GM18867 (cell line): ENCODE measurements at regions not wholly inside any gene's neighbourhood (a gene's known extent, or its start where the extent isn't known, plus 50 kb on each side); places are given as distances from the start of the nearest gene placed in this dataset.
"Not testable (repeated sequence)": the region's sequence is repeated elsewhere in the genome, so short reads cannot be mapped to it uniquely, and the experiment has no call there.

Experiments used
- ATAC-seq: cut with Tn5 transposase; IDR thresholded peaks from one replicate; pipeline ENCODE4 v1.9.1; 2021; ENCODE audit warnings: mild to moderate bottlenecking, moderate library complexity; ENCODE audit not compliant: unreplicated experiment

DNA sequence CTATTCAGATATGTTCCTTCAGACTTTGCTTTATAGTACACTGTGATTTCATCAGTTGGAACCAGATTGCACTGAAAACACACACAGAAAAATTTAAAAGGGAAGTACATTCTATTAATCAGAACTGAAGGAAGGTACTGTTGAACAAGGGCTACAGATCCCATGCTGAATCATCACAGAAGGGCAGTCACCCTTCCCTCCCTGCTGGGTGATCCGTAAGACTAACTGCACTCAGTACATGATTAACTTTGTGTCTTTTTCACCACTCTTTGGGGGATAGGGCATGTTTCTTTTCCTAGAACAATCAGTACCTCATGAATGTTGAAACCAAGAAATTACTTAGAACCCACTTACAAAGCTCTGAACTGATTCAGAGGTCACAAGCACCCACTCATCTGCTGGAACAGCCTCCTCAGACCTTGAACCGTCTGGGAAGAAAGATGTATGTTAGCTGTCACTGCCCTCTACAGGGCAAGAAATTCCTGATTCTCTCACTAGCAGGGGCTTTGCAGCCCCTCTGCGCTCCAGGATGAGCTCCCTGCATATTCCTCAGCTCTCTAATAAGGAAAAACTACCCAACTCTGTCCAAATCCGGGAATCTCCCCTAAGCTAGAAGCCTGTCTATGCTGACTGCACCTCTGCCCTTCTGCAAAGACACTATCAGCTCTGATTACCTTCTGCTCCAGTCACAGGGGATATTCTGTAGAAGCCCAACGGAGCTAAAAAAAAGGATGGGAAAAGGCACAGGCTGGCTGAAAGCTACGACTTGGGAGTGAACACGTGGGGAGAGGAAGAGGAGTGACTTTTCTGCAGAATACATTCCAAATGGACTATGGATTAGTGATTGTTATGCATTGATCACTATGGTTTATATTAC is 51.0 kb downstream of the IARS1 start:
- ATAC-seq = no peak

DNA sequence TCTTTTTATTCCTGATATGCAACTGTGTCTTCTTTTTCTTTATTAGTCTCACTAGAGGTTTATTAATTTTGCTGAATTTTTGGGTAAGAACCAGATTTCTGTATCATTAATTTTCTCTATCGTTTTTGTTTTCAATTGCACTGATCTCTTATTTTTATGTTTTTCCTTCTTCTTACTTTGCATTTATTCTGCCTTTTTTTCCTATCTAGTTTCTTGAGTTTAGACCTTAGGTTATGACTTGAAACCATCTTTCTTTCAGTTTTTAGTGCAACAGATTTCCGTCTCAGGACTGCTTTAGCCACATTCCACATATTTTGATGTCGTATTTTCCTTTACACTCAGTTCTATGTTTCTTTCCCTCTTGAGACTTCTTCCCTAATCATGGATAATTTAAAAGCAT is 56.6 kb downstream of the IARS1 start:
- ATAC-seq = no peak

DNA sequence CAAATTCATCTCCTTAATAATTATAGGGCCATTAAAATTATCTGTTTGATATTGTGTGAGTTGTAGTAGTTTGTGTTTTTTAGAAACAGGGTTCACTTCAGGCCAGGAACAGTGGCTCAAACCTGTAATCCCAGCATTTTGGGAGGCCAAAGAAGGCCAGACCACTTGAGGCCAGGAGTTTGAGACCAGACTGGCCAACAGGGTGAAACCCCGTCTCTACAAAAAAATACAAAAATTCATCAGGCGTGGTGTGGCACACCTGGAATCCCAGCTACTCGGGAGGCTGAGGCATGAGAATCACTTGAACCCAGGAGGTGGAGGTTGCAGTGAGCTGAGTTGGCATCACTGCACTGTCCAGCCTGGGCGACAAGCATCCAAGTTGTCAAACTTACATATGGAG is 57.0 kb downstream of the IARS1 start:
- no peak for ATAC-seq

GRCh38 chr9:92234514-92234913 is 59.0 kb downstream of the IARS1 start:
- ATAC-seq = no peak

GRCh38 chr9:92232190-92232589 is 61.3 kb downstream of the IARS1 start:
- no peak for ATAC-seq

- no peak for ATAC-seq
Observed at GRCh38 chr9:92228628-92229027, 64.9 kb downstream of the IARS1 start.

DNA sequence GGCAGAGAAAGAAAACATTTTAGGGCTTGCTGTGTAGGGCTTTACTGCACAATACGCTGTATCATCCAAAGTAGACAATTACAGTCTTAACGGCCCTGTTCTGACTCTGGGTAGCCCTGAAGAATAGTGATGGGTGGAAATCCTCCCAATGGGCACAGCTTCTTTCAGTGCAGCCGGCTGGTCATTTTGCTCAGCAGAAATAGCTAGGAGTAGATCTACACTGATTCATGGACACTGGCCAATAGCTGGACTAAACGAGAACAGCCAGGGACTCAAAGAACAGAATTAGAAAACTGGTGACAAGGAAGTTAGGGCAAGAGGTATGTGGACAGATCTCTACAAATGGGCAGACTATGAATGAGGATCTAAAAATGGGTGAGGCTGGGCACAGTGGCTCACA is 69.3 kb downstream of the IARS1 start:
- no peak for ATAC-seq

GRCh38 chr9:92223758-92224157 is 69.7 kb downstream of the IARS1 start:
- ATAC-seq = no peak

DNA sequence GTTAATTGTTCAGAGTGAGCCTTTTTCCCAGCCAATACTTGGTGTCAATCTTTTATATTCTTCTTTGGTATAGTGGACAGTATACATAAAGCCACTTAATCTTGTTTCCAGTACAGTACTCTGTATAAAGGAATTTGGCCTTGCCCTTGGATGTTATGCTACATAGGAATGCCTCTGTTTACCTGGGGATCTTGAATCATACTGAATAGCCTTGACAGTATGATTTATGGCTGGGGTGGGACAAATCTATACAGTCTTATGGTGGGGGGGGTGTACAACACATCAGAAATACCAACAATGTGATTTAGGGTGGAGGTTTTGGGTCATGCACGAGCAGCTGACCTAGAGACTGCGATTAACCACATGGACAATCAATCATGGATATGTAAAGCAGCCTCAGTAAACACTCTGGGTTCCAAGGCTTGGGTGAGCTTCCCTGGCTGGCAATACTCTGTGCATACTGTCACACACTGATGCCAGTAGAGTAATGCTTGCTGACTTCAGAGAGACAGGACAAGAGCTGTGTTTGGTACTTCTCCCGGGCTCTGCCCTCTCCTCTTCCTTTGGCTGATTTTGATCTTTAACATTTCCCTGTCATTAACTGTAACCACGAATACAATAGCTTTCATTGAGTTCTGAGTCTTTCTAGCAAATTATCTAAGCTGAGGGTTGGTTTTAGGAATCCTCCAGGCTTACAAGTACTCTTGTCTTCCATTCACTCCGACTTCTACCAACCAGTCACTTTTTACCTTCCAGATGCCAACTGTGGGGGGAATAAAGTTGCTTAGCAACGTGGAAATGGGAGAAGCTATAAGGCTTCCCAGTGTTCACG is 84.6 kb downstream of the IARS1 start:
- no peak for ATAC-seq

GRCh38 chr9:92206488-92206887 is 87.0 kb downstream of the IARS1 start:
- ATAC-seq = no peak

DNA sequence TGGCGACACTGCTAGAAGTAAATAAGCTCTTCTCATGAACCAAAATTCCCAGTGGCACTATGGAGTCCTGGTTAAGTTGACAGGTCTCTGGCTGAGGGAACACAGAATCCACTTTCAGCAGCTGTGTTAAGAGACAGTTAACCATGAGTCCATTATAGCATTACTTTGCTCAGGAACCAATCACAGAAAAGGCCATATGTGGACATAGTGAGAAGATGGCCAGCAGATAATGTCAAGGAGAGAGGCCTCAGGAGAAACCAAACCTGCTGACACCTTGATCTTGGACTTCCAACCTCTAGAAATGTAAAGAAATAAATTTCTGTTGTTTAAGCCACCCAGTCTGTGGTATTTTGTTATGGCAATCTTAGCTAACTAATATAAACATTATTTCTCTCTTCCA is 88.7 kb upstream of the SPTLC1 start:
- not testable (repeated sequence) for ATAC-seq

- ATAC-seq = not testable (repeated sequence)
Observed at GRCh38 chr9:92198237-92198636, 83.0 kb upstream of the SPTLC1 start.

DNA sequence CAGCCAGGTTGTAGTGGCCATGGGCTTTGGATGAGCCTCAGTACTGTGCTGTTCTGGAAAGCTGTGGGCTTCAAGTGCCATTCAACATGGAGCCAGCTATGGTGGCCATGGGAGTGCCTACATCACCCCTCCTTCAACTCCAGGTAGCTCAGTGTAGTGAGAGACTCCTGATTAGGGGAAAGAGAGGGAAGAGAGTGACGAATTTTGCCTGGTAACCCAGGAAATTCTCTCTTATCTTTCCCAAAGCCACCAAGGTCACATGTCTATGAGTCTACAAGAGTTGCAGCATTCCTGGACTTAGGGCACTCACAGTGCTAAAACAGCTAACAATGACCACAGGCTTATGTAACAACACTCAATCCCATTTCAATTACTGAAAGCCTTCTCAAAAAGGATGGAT is 81.7 kb upstream of the SPTLC1 start:
- ATAC-seq = no peak

DNA sequence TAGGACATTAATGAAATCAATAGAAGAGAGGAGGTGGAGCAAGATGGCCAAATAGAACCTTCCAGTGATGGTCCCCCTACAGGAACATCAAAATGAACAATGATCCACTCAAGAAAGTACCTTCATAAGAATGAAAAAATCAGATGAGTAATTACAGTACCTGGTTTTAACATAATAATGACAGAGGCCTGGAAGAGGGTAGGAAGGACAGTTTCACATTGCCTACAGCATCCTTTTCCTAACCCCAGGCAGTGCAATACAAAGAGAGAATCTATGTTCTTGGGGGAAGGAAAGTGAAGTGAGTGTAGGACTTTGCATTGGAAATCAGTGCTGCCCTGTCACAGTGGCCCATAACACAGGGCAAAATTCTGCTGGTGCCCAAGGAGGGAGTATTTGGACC is 81.2 kb upstream of the SPTLC1 start:
- no peak for ATAC-seq

- no peak for ATAC-seq
Observed at GRCh38 chr9:92191801-92192200, 76.6 kb upstream of the SPTLC1 start.

GRCh38 chr9:92190536-92190790 is 75.2 kb upstream of the SPTLC1 start:
- ATAC-seq = no peak

DNA sequence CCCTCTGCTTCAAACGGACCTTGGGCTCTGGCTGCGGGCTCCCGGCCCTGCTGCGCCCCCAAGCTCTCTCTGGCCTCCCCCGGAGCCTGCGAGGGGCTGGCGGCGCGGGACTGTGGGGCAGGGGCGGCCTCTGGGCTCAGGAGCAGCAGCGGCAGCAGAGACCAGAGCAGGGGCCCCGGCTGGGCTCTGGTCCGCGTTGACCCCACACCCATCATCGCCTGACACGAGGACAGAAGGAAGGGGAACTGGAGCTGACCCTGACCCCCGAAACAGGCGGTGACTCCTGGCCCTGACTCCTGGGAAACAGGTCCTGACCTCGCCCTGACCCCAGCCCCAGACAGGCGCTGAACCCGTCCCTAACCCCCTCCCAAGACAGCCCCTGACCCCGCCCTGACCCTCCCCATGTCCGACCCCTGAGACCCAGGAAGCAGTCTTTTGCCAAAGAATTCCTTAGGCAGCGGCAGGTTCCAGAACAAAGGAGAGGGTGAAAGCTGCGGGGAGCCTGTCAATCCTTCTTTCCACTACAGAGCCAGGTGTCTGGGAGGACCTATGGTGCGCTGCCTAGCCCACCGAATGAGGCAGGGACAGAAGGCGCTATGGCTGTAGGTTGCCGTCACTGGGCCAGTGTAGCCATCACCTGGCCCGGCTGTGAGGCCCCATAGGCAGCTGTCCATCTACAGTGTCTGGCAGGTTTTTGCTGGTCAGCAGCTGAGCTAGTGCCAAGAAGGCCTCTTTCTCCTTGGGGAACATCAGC is 74.7 kb upstream of the SPTLC1 start:
- no peak for ATAC-seq

- ATAC-seq = no peak
Observed at GRCh38 chr9:92188969-92189781, 74.0 kb upstream of the SPTLC1 start.

GRCh38 chr9:92187989-92188714 is 72.9 kb upstream of the SPTLC1 start:
- no peak for ATAC-seq

GRCh38 chr9:92187390-92187789 is 72.2 kb upstream of the SPTLC1 start:
- ATAC-seq = no peak
